ENCODE measurements at regions not wholly inside any gene's neighbourhood (a gene's known extent, or its start where the extent isn't known, plus 50 kb on each side); places are given as distances from the start of the nearest gene placed in this dataset.
A peak's percentile ranks its signal among the peaks of the same experiment; 100 is the strongest.

GRCh38 chr13:44184740-44185139 is 188.9 kb upstream of the SERP2 start:
- POLR2A ChIA-PET, result no interaction called here
- no peaks in the 10 kb centered on the region for H3K4me1 Mint-ChIP-seq (ENCODE audit: low read depth, unreplicated experiment)

GRCh38 chr13:44188257-44188656 is 185.4 kb upstream of the SERP2 start:
- H3K36me3 ChIP-seq (ENCODE audit: control insufficient read depth, insufficient read depth, low read length), result no peaks in the 10 kb centered on the region
- no peaks in the 10 kb centered on the region for H3K4me1 ChIP-seq
- no peaks in the 10 kb centered on the region for H3K9me3 ChIP-seq
- Mint-ChIP-seq H3K4me1 (ENCODE audit: low read depth, unreplicated experiment) (peaks cover 23% of the 10 kb centered on the region), H3K9me3 (ENCODE audit: unreplicated experiment) (peaks cover 22% of the 10 kb centered on the region), H3K27ac (ENCODE audit: unreplicated experiment) (peak overlapping the region; percentile 6), H3K27me3 (ENCODE audit: insufficient read depth, unreplicated experiment) (no peaks in the 10 kb centered on the region), H3K36me3 (ENCODE audit: insufficient read depth, unreplicated experiment) (no peaks in the 10 kb centered on the region), H3K4me3 (ENCODE audit: unreplicated experiment) (no peak overlapping the region)
- no peak overlapping the region for H3K4me3 ChIP-seq (ENCODE audit: low read depth, low read length)
- BruUV-seq (replicated peaks), result no TSS peak
- TF ChIP-seq CTCF (IDR thresholded peaks at IDR 0.05; ENCODE audit: insufficient read depth in 1 of 2, low read depth in 1 of 2, low read length in 1 of 2, severe bottlenecking in 1 of 2, unreplicated experiment in 1 of 2), result no peak
- ChIA-PET CTCF (no interaction called here), POLR2A (no interaction called here)
- intact Hi-C loops (cut with micrococcal nuclease; ENCODE audit: unreplicated experiment), result loop anchor here (2.0 kb wide), 1 partner anchor 65 kb away; no protein-coding TSS in a partner anchor
- no peaks in the 10 kb centered on the region for H3K27me3 ChIP-seq (replicated peaks; ENCODE audit: control insufficient read depth, insufficient read depth, low read length)
- DNase-seq, result no peak

More at GRCh38 chr13:44184740-44185139, 188.9 kb upstream of the SERP2 start:
- Histone ChIP-seq H3K4me3 (ENCODE audit: low read depth, low read length) (no peak overlapping the region), H3K27me3 (replicated peaks; ENCODE audit: control insufficient read depth, insufficient read depth, low read length) (no peaks in the 10 kb centered on the region), H3K4me1 (no peaks in the 10 kb centered on the region), H3K36me3 (ENCODE audit: control insufficient read depth, insufficient read depth, low read length) (no peaks in the 10 kb centered on the region), H3K9me3 (no peaks in the 10 kb centered on the region)
- no peaks in the 10 kb centered on the region for H3K27me3 Mint-ChIP-seq (ENCODE audit: insufficient read depth, unreplicated experiment)
- no peak overlapping the region for H3K27ac Mint-ChIP-seq (ENCODE audit: unreplicated experiment)
- H3K9me3 Mint-ChIP-seq (ENCODE audit: unreplicated experiment), result peaks cover 12% of the 10 kb centered on the region
- CTCF ChIA-PET, result no interaction called here
- TF ChIP-seq CTCF (IDR thresholded peaks at IDR 0.05; ENCODE audit: insufficient read depth in 1 of 2, low read depth in 1 of 2, low read length in 1 of 2, severe bottlenecking in 1 of 2, unreplicated experiment in 1 of 2), result no peak
- H3K36me3 Mint-ChIP-seq (ENCODE audit: insufficient read depth, unreplicated experiment), result no peaks in the 10 kb centered on the region
- BruUV-seq (replicated peaks), result no TSS peak
- intact Hi-C loops (cut with micrococcal nuclease; ENCODE audit: unreplicated experiment), result no loop called here
- no peak for DNase-seq
- no peak overlapping the region for H3K4me3 Mint-ChIP-seq (ENCODE audit: unreplicated experiment)

GRCh38 chr13:44189085-44189484 is 184.5 kb upstream of the SERP2 start:
- Histone ChIP-seq H3K36me3 (ENCODE audit: control insufficient read depth, insufficient read depth, low read length) (no peaks in the 10 kb centered on the region), H3K4me1 (no peaks in the 10 kb centered on the region), H3K9me3 (no peaks in the 10 kb centered on the region), H3K4me3 (ENCODE audit: low read depth, low read length) (no peak overlapping the region), H3K27me3 (replicated peaks; ENCODE audit: control insufficient read depth, insufficient read depth, low read length) (no peaks in the 10 kb centered on the region)
- peaks cover 4% of the 10 kb centered on the region for H3K36me3 Mint-ChIP-seq (ENCODE audit: insufficient read depth, unreplicated experiment)
- peaks cover 20% of the 10 kb centered on the region for H3K9me3 Mint-ChIP-seq (ENCODE audit: unreplicated experiment)
- H3K4me1 Mint-ChIP-seq (ENCODE audit: low read depth, unreplicated experiment), result peaks cover 23% of the 10 kb centered on the region
- no peak overlapping the region for H3K4me3 Mint-ChIP-seq (ENCODE audit: unreplicated experiment)
- BruUV-seq (replicated peaks), result no TSS peak
- intact Hi-C loops (cut with micrococcal nuclease; ENCODE audit: unreplicated experiment), result loop anchor here (2.0 kb wide), 1 partner anchor 64 kb away; no protein-coding TSS in a partner anchor
- no peak for TF ChIP-seq CTCF (IDR thresholded peaks at IDR 0.05; ENCODE audit: insufficient read depth in 1 of 2, low read depth in 1 of 2, low read length in 1 of 2, severe bottlenecking in 1 of 2, unreplicated experiment in 1 of 2)
- H3K27me3 Mint-ChIP-seq (ENCODE audit: insufficient read depth, unreplicated experiment), result no peaks in the 10 kb centered on the region
- ChIA-PET CTCF (no interaction called here), POLR2A (no interaction called here)
- H3K27ac Mint-ChIP-seq (ENCODE audit: unreplicated experiment), result no peak overlapping the region
- DNase-seq, result no peak

All from Caco-2 (cell line).